ENCODE measurements at regions not wholly inside any gene's neighbourhood (a gene's known extent, or its start where the extent isn't known, plus 50 kb on each side); places are given as distances from the start of the nearest gene placed in this dataset.

GRCh38 chr3:28678086-28678485, 329.5 kb upstream of the AZI2 start:
- TF ChIP-seq NFIC (IDR thresholded peaks at IDR 0.05) = no peak
- no peak for TF ChIP-seq ZBTB7A (IDR thresholded peaks at IDR 0.05; ENCODE audit: low read depth)
- no peak for TF ChIP-seq EP300 (IDR thresholded peaks at IDR 0.05; ENCODE audit: borderline replicate concordance)
- TF ChIP-seq YY1 (IDR thresholded peaks at IDR 0.05; ENCODE audit: low read depth) = no peak
- no peak for TF ChIP-seq USF1 (IDR thresholded peaks at IDR 0.05)
- TF ChIP-seq EGR1 (IDR thresholded peaks at IDR 0.05) = no peak
- TF ChIP-seq, protein P1, sequence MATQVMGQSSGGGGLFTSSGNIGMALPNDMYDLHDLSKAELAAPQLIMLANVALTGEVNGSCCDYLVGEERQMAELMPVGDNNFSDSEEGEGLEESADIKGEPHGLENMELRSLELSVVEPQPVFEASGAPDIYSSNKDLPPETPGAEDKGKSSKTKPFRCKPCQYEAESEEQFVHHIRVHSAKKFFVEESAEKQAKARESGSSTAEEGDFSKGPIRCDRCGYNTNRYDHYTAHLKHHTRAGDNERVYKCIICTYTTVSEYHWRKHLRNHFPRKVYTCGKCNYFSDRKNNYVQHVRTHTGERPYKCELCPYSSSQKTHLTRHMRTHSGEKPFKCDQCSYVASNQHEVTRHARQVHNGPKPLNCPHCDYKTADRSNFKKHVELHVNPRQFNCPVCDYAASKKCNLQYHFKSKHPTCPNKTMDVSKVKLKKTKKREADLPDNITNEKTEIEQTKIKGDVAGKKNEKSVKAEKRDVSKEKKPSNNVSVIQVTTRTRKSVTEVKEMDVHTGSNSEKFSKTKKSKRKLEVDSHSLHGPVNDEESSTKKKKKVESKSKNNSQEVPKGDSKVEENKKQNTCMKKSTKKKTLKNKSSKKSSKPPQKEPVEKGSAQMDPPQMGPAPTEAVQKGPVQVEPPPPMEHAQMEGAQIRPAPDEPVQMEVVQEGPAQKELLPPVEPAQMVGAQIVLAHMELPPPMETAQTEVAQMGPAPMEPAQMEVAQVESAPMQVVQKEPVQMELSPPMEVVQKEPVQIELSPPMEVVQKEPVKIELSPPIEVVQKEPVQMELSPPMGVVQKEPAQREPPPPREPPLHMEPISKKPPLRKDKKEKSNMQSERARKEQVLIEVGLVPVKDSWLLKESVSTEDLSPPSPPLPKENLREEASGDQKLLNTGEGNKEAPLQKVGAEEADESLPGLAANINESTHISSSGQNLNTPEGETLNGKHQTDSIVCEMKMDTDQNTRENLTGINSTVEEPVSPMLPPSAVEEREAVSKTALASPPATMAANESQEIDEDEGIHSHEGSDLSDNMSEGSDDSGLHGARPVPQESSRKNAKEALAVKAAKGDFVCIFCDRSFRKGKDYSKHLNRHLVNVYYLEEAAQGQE (IDR thresholded peaks at IDR 0.05; ENCODE audit: low read depth) = no peak
- no peak for TF ChIP-seq CREB1 (IDR thresholded peaks at IDR 0.05; ENCODE audit: low read depth)
- no peak for TF ChIP-seq RAD21 (IDR thresholded peaks at IDR 0.05; ENCODE audit: low read depth)

- no peak for TF ChIP-seq CREB1 (IDR thresholded peaks at IDR 0.05; ENCODE audit: low read depth)
- no peak for TF ChIP-seq YY1 (IDR thresholded peaks at IDR 0.05; ENCODE audit: low read depth)
These were observed 331.4 kb upstream of the AZI2 start for GRCh38 chr3:28680050-28680449.

GRCh38 chr3:28682121-28682520, 333.5 kb upstream of the AZI2 start:
- no peak for TF ChIP-seq CREB1 (IDR thresholded peaks at IDR 0.05; ENCODE audit: low read depth)
- TF ChIP-seq TAF1 (IDR thresholded peaks at IDR 0.05; ENCODE audit: low read depth) = no peak
- no peak for TF ChIP-seq NFIC (IDR thresholded peaks at IDR 0.05)
- no peak for TF ChIP-seq EP300 (IDR thresholded peaks at IDR 0.05; ENCODE audit: borderline replicate concordance)
- TF ChIP-seq TEAD4 (IDR thresholded peaks at IDR 0.05) = no peak
- no peak for TF ChIP-seq CEBPB (IDR thresholded peaks at IDR 0.05)
- no peak for TF ChIP-seq FOXM1 (IDR thresholded peaks at IDR 0.05; ENCODE audit: borderline replicate concordance, low read depth)
- TF ChIP-seq USF1 (IDR thresholded peaks at IDR 0.05) = no peak
- TF ChIP-seq TCF12 (IDR thresholded peaks at IDR 0.05; ENCODE audit: low read depth) = no peak
- TF ChIP-seq, protein P2, sequence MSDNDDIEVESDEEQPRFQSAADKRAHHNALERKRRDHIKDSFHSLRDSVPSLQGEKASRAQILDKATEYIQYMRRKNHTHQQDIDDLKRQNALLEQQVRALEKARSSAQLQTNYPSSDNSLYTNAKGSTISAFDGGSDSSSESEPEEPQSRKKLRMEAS (IDR thresholded peaks at IDR 0.05) = no peak

- TF ChIP-seq EP300 (IDR thresholded peaks at IDR 0.05; ENCODE audit: borderline replicate concordance) = no peak
- TF ChIP-seq FOXM1 (IDR thresholded peaks at IDR 0.05; ENCODE audit: borderline replicate concordance, low read depth) = no peak
- no peak for TF ChIP-seq NFIC (IDR thresholded peaks at IDR 0.05)
- TF ChIP-seq, protein P2 (IDR thresholded peaks at IDR 0.05) = no peak
- TF ChIP-seq CREB1 (IDR thresholded peaks at IDR 0.05; ENCODE audit: low read depth) = no peak
- TF ChIP-seq, protein P1 (IDR thresholded peaks at IDR 0.05; ENCODE audit: low read depth) = no peak
- TF ChIP-seq YY1 (IDR thresholded peaks at IDR 0.05; ENCODE audit: low read depth) = no peak
- TF ChIP-seq RAD21 (IDR thresholded peaks at IDR 0.05; ENCODE audit: low read depth) = no peak
- no peak for TF ChIP-seq TEAD4 (IDR thresholded peaks at IDR 0.05)
- TF ChIP-seq TAF1 (IDR thresholded peaks at IDR 0.05; ENCODE audit: low read depth) = no peak
- no peak for TF ChIP-seq CEBPB (IDR thresholded peaks at IDR 0.05)
- TF ChIP-seq EGR1 (IDR thresholded peaks at IDR 0.05) = no peak
- TF ChIP-seq ZBTB7A (IDR thresholded peaks at IDR 0.05; ENCODE audit: low read depth) = no peak
- TF ChIP-seq TCF12 (IDR thresholded peaks at IDR 0.05; ENCODE audit: low read depth) = no peak
- TF ChIP-seq USF1 (IDR thresholded peaks at IDR 0.05) = no peak
These were observed 341.6 kb upstream of the AZI2 start for GRCh38 chr3:28690176-28690575.

DNA sequence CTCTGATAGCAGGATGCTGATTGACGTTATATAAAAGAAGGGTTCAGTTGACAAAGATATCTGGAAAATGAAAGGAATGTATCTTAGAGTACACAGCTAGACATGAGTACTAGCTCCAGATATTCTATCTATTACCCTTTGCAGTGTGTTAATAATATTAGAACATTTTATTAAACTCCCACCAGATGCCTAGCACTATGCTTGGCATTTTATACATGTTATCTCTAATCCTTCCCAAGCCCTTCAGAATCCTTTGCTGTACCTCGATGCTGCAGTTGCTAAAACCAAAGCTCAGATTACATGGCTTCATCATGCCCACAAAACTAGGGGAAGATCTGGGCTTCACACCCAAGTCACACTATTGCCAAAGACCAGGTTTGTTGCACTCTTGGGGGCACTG, 350.1 kb upstream of the AZI2 start:
- no peak for TF ChIP-seq ZBTB7A (IDR thresholded peaks at IDR 0.05; ENCODE audit: low read depth)
- TF ChIP-seq CREB1 (IDR thresholded peaks at IDR 0.05; ENCODE audit: low read depth) = no peak
- TF ChIP-seq TAF1 (IDR thresholded peaks at IDR 0.05; ENCODE audit: low read depth) = no peak
- TF ChIP-seq, protein P1 (IDR thresholded peaks at IDR 0.05; ENCODE audit: low read depth) = no peak
- TF ChIP-seq YY1 (IDR thresholded peaks at IDR 0.05; ENCODE audit: low read depth) = no peak
- TF ChIP-seq TEAD4 (IDR thresholded peaks at IDR 0.05) = no peak
- TF ChIP-seq FOXM1 (IDR thresholded peaks at IDR 0.05; ENCODE audit: borderline replicate concordance, low read depth) = no peak
- TF ChIP-seq EGR1 (IDR thresholded peaks at IDR 0.05) = no peak
- TF ChIP-seq, protein P2 (IDR thresholded peaks at IDR 0.05) = no peak
- TF ChIP-seq NFIC (IDR thresholded peaks at IDR 0.05) = no peak
- no peak for TF ChIP-seq RAD21 (IDR thresholded peaks at IDR 0.05; ENCODE audit: low read depth)
- no peak for TF ChIP-seq USF1 (IDR thresholded peaks at IDR 0.05)
- TF ChIP-seq CEBPB (IDR thresholded peaks at IDR 0.05) = no peak
- no peak for TF ChIP-seq TCF12 (IDR thresholded peaks at IDR 0.05; ENCODE audit: low read depth)
- no peak for TF ChIP-seq EP300 (IDR thresholded peaks at IDR 0.05; ENCODE audit: borderline replicate concordance)
